Mucosa of rectum (tissue), 2 donors: ENCODE measurements at regions not wholly inside any gene's neighbourhood (a gene's known extent, or its start where the extent isn't known, plus 50 kb on each side); places are given as distances from the start of the nearest gene placed in this dataset.
A peak's percentile ranks its signal among the peaks of the same experiment; 100 is the strongest.

Experiments used
- H3K27ac ChIP-seq, 2 donors: one replicate each; pipeline ENCODE4 v1.7.0; 2013; ENCODE audit warnings: inconsistent platforms in 2 of 2, low read depth in 2 of 2, low read length in 2 of 2
- H3K27me3 ChIP-seq, 2 donors: one replicate each; pipeline ENCODE4 v1.7.0; 2013; ENCODE audit warnings: low read length in 2 of 2; ENCODE audit not compliant: control insufficient read depth in 2 of 2, insufficient read depth in 2 of 2
- H3K36me3 ChIP-seq, 2 donors: one replicate each; pipeline ENCODE4 v1.7.0; 2013; ENCODE audit warnings: low read length in 2 of 2; ENCODE audit not compliant: control insufficient read depth in 2 of 2, insufficient read depth in 2 of 2
- H3K4me1 ChIP-seq, 2 donors: one replicate each; pipeline ENCODE4 v1.7.0; 2013; ENCODE audit warnings: low read length in 2 of 2, mild to moderate bottlenecking in 1 of 2; ENCODE audit not compliant: control insufficient read depth in 2 of 2, insufficient read depth in 2 of 2
- H3K4me3 ChIP-seq, 2 donors: one replicate each; pipeline ENCODE4 v1.7.0; 2013; ENCODE audit warnings: low read length in 2 of 2
- H3K9ac ChIP-seq, 2 donors: one replicate each; pipeline ENCODE4 v1.7.0; 2013; ENCODE audit warnings: low read length in 2 of 2, low read depth in 1 of 2, mild to moderate bottlenecking in 1 of 2
- H3K9me3 ChIP-seq, 2 donors: one replicate each; pipeline ENCODE4 v1.7.0; 2013; ENCODE audit warnings: low read length in 2 of 2; ENCODE audit not compliant: control insufficient read depth in 2 of 2
- donor health status: healthy.
- donor health status: Normal muscosa, but diverticular disease.

GRCh38 chrX:45850775-45851433 is 650.2 kb upstream of the DIPK2B start:
- Histone ChIP-seq H3K27me3 (peaks cover 2 to 4% of the 10 kb centered on the region in 2 donors), H3K4me3 (peak overlapping the region; percentile 61 to 66), H3K36me3 (no peaks in the 10 kb centered on the region), H3K4me1 (peaks cover 0 to 4% of the 10 kb centered on the region in 2 donors), H3K27ac (no peak overlapping the region), H3K9ac (peak overlapping the region in 1 of 2 donors; percentile 54), H3K9me3 (no peaks in the 10 kb centered on the region)

GRCh38 chrX:45850197-45850774 is 649.6 kb upstream of the DIPK2B start:
- peak overlapping the region in 1 of 2 donors; percentile 54 for H3K9ac ChIP-seq
- no peaks in the 10 kb centered on the region for H3K36me3 ChIP-seq
- no peak overlapping the region for H3K27ac ChIP-seq
- peaks cover 2 to 4% of the 10 kb centered on the region in 2 donors for H3K27me3 ChIP-seq
- H3K9me3 ChIP-seq, result no peaks in the 10 kb centered on the region
- peaks cover 0 to 4% of the 10 kb centered on the region in 2 donors for H3K4me1 ChIP-seq
- peak overlapping the region; percentile 61 to 66 for H3K4me3 ChIP-seq

- Histone ChIP-seq H3K36me3 (no peaks in the 10 kb centered on the region), H3K27me3 (peaks cover 0 to 4% of the 10 kb centered on the region in 2 donors)
Measured at GRCh38 chrX:45849261-45849862, 648.7 kb upstream of the DIPK2B start.

GRCh38 chrX:45847961-45848360 is 647.3 kb upstream of the DIPK2B start:
- Histone ChIP-seq H3K4me3 (no peak overlapping the region), H3K27me3 (peaks cover 0 to 4% of the 10 kb centered on the region in 2 donors), H3K27ac (no peak overlapping the region), H3K36me3 (no peaks in the 10 kb centered on the region), H3K9me3 (no peaks in the 10 kb centered on the region), H3K9ac (no peak overlapping the region), H3K4me1 (peaks cover 0 to 4% of the 10 kb centered on the region in 2 donors)

More at GRCh38 chrX:45849261-45849862, 648.7 kb upstream of the DIPK2B start:
- H3K9ac ChIP-seq, result no peak overlapping the region
- H3K27ac ChIP-seq, result no peak overlapping the region
- H3K4me1 ChIP-seq, result peaks cover 0 to 4% of the 10 kb centered on the region in 2 donors
- H3K4me3 ChIP-seq, result no peak overlapping the region
- no peaks in the 10 kb centered on the region for H3K9me3 ChIP-seq

- Histone ChIP-seq H3K9me3 (no peaks in the 10 kb centered on the region), H3K4me1 (peaks cover 0 to 4% of the 10 kb centered on the region in 2 donors), H3K36me3 (no peaks in the 10 kb centered on the region), H3K4me3 (no peak overlapping the region), H3K9ac (no peak overlapping the region), H3K27ac (no peak overlapping the region), H3K27me3 (peaks cover 0 to 4% of the 10 kb centered on the region in 2 donors)
Measured at GRCh38 chrX:45846328-45846727, 645.7 kb upstream of the DIPK2B start.

- Histone ChIP-seq H3K36me3 (no peaks in the 10 kb centered on the region), H3K27ac (no peak overlapping the region), H3K4me3 (no peak overlapping the region), H3K9ac (no peak overlapping the region), H3K27me3 (no peaks in the 10 kb centered on the region), H3K4me1 (peaks cover 0 to 2% of the 10 kb centered on the region in 2 donors), H3K9me3 (no peaks in the 10 kb centered on the region)
Measured at GRCh38 chrX:45845142-45845541, 644.5 kb upstream of the DIPK2B start.

- Histone ChIP-seq H3K36me3 (no peaks in the 10 kb centered on the region), H3K4me1 (no peaks in the 10 kb centered on the region), H3K27ac (no peak overlapping the region), H3K9me3 (no peaks in the 10 kb centered on the region), H3K27me3 (no peaks in the 10 kb centered on the region), H3K4me3 (no peak overlapping the region), H3K9ac (no peak overlapping the region)
Measured at GRCh38 chrX:45843518-45843917, 642.8 kb upstream of the DIPK2B start.

GRCh38 chrX:45842926-45843315 is 642.2 kb upstream of the DIPK2B start:
- no peaks in the 10 kb centered on the region for H3K9me3 ChIP-seq
- no peaks in the 10 kb centered on the region for H3K4me1 ChIP-seq
- no peak overlapping the region for H3K9ac ChIP-seq
- H3K36me3 ChIP-seq, result no peaks in the 10 kb centered on the region
- no peaks in the 10 kb centered on the region for H3K27me3 ChIP-seq
- no peak overlapping the region for H3K27ac ChIP-seq
- H3K4me3 ChIP-seq, result no peak overlapping the region

GRCh38 chrX:45842207-45842925 is 641.7 kb upstream of the DIPK2B start:
- H3K27me3 ChIP-seq, result no peaks in the 10 kb centered on the region
- no peaks in the 10 kb centered on the region for H3K36me3 ChIP-seq
- no peaks in the 10 kb centered on the region for H3K9me3 ChIP-seq
- no peak overlapping the region for H3K4me3 ChIP-seq
- no peak overlapping the region for H3K9ac ChIP-seq
- H3K4me1 ChIP-seq, result no peaks in the 10 kb centered on the region
- no peak overlapping the region for H3K27ac ChIP-seq

- no peak overlapping the region for H3K9ac ChIP-seq
- H3K9me3 ChIP-seq, result no peaks in the 10 kb centered on the region
- H3K27ac ChIP-seq, result no peak overlapping the region
- no peak overlapping the region for H3K4me3 ChIP-seq
- no peaks in the 10 kb centered on the region for H3K36me3 ChIP-seq
- no peaks in the 10 kb centered on the region for H3K27me3 ChIP-seq
- no peaks in the 10 kb centered on the region for H3K4me1 ChIP-seq
Measured at GRCh38 chrX:45840411-45840950, 639.8 kb upstream of the DIPK2B start.
